ENCODE measurements at regions not wholly inside any gene's neighbourhood (a gene's known extent, or its start where the extent isn't known, plus 50 kb on each side); places are given as distances from the start of the nearest gene placed in this dataset.

- Mint-ChIP-seq H3K27me3 (ENCODE audit: insufficient read depth, low read depth, poor library complexity) (peaks cover 2% of the 10 kb centered on the region), H3K9me3 (no peaks in the 10 kb centered on the region), H3K4me1 (peaks cover 8% of the 10 kb centered on the region; the same call in 2 of the 3 replicates), H3K27ac (no peak overlapping the region), H3K36me3 (ENCODE audit: low read depth) (no peaks in the 10 kb centered on the region), H3K4me3 (no peak overlapping the region)
- H3K9me2 ChIP-seq (ENCODE audit: insufficient read depth) = peaks cover 4% of the 10 kb centered on the region; the same call in 1 of the 2 replicates
- no peak for DNase-seq (ENCODE audit: low spot score)
- TF ChIP-seq JUNB (IDR thresholded peaks at IDR 0.05; ENCODE audit: unreplicated experiment) = no peak
- no peak for TF ChIP-seq ZNF114 (CRISPR knock-in tag; IDR thresholded peaks at IDR 0.05)
- no peak for TF ChIP-seq CTCF (conservative IDR thresholded peaks at IDR 0.05; ENCODE audit: low read depth in 2 of 2)
- no peak for TF ChIP-seq CREB1 (CRISPR knock-in tag; IDR thresholded peaks at IDR 0.05; ENCODE audit: low read depth)
- H3F3A ChIP-seq (replicated peaks; ENCODE audit: low read depth) = no peaks in the 10 kb centered on the region
- no peak overlapping the region for H3K4me3 ChIP-seq
- no peak overlapping the region for H3K4me2 ChIP-seq
- no peak overlapping the region for H2AFZ ChIP-seq
- no peaks in the 10 kb centered on the region for H3K36me3 ChIP-seq (ENCODE audit: insufficient read depth)
- no peaks in the 10 kb centered on the region for H4K20me1 ChIP-seq (replicated peaks; ENCODE audit: insufficient read depth)
- no peak overlapping the region for H3K27ac ChIP-seq (ENCODE audit: low read depth)
- H3K27me3 ChIP-seq (ENCODE audit: insufficient read depth) = no peaks in the 10 kb centered on the region
- H3K79me2 ChIP-seq (replicated peaks; ENCODE audit: insufficient read depth) = no peaks in the 10 kb centered on the region
- no peaks in the 10 kb centered on the region; the same call in 1 of the 2 replicates for H3K4me1 ChIP-seq (ENCODE audit: insufficient read depth)
- ATAC-seq = no peak
Observed at GRCh38 chr2:147713349-147713748, 131.5 kb upstream of the ACVR2A start.

GRCh38 chr2:147712051-147712450, 132.8 kb upstream of the ACVR2A start:
- H3K4me1 ChIP-seq (ENCODE audit: insufficient read depth) = no peaks in the 10 kb centered on the region; the same call in 1 of the 2 replicates
- ATAC-seq = no peak
- Mint-ChIP-seq H3K9me3 (no peaks in the 10 kb centered on the region), H3K36me3 (ENCODE audit: low read depth) (no peaks in the 10 kb centered on the region), H3K27ac (no peak overlapping the region), H3K4me1 (peaks cover 8% of the 10 kb centered on the region; the same call in 2 of the 3 replicates), H3K4me3 (no peak overlapping the region), H3K27me3 (ENCODE audit: insufficient read depth, low read depth, poor library complexity) (peaks cover 2% of the 10 kb centered on the region)
- H3K9me2 ChIP-seq (ENCODE audit: insufficient read depth) = peaks cover 4% of the 10 kb centered on the region; the same call in 1 of the 2 replicates
- no peaks in the 10 kb centered on the region for H3F3A ChIP-seq (replicated peaks; ENCODE audit: low read depth)
- H3K4me3 ChIP-seq = no peak overlapping the region
- no peak overlapping the region for H3K27ac ChIP-seq (ENCODE audit: low read depth)
- no peaks in the 10 kb centered on the region for H3K79me2 ChIP-seq (replicated peaks; ENCODE audit: insufficient read depth)
- H3K36me3 ChIP-seq (ENCODE audit: insufficient read depth) = no peaks in the 10 kb centered on the region
- no peaks in the 10 kb centered on the region for H4K20me1 ChIP-seq (replicated peaks; ENCODE audit: insufficient read depth)
- DNase-seq (ENCODE audit: low spot score) = no peak
- H3K27me3 ChIP-seq (ENCODE audit: insufficient read depth) = no peaks in the 10 kb centered on the region
- H2AFZ ChIP-seq = no peak overlapping the region
- H3K4me2 ChIP-seq = no peak overlapping the region
- TF ChIP-seq EZH2 (IDR thresholded peaks at IDR 0.05; ENCODE audit: low read depth, unreplicated experiment) = no peak
- no peak for TF ChIP-seq JUNB (IDR thresholded peaks at IDR 0.05; ENCODE audit: unreplicated experiment)
- TF ChIP-seq REST (IDR thresholded peaks at IDR 0.05; ENCODE audit: unreplicated experiment) = no peak
- no peak for TF ChIP-seq ETS1 (IDR thresholded peaks at IDR 0.05)
- no peak for TF ChIP-seq CREB1 (CRISPR knock-in tag; IDR thresholded peaks at IDR 0.05; ENCODE audit: low read depth)
- no peak for TF ChIP-seq ZNF114 (CRISPR knock-in tag; IDR thresholded peaks at IDR 0.05)
- no peak for TF ChIP-seq ZNF462 (CRISPR knock-in tag; IDR thresholded peaks at IDR 0.05)
- no peak for TF ChIP-seq POLR2AphosphoS5 (IDR thresholded peaks at IDR 0.05; ENCODE audit: low read depth)

All from GM23338 (cell line).